H9 (cell line): ENCODE measurements at regions not wholly inside any gene's neighbourhood (a gene's known extent, or its start where the extent isn't known, plus 50 kb on each side); places are given as distances from the start of the nearest gene placed in this dataset.

Experiments used
- DNase-seq: peaks from one replicate; pipeline ENCODE4 v3.0.0-alpha.2; 2017
- H2AFZ ChIP-seq: one replicate; pipeline ENCODE4 v1.6.1; 2013; ENCODE audit warnings: mild to moderate bottlenecking, low read length, control low read depth, moderate library complexity
- H2AK5ac ChIP-seq: 2 replicates; pipeline ENCODE4 v1.6.1; 2013; ENCODE audit warnings: low read length, control low read depth, mixed read lengths; ENCODE audit not compliant: insufficient read length
- H2BK120ac ChIP-seq: one replicate; pipeline ENCODE4 v1.6.1; 2013; ENCODE audit warnings: low read depth, mild to moderate bottlenecking, low read length, control low read depth, inconsistent platforms; ENCODE audit not compliant: poor library complexity, severe bottlenecking
- H2BK12ac ChIP-seq: 2 replicates; pipeline ENCODE4 v1.6.1; 2013; ENCODE audit warnings: low read length, control low read depth, mixed read lengths, low read depth; ENCODE audit not compliant: insufficient read length
- H2BK15ac ChIP-seq: 2 replicates; pipeline ENCODE4 v1.6.1; 2013; ENCODE audit warnings: low read depth, low read length, control low read depth
- H2BK20ac ChIP-seq: one replicate; pipeline ENCODE4 v1.6.1; 2013; ENCODE audit warnings: low read depth, mild to moderate bottlenecking, low read length, control low read depth, inconsistent platforms; ENCODE audit not compliant: poor library complexity, severe bottlenecking
- H2BK5ac ChIP-seq: 2 replicates; pipeline ENCODE4 v1.6.1; 2013; ENCODE audit warnings: low read length, control low read depth, mixed read lengths; ENCODE audit not compliant: insufficient read length
- H3K14ac ChIP-seq: 2 replicates; pipeline ENCODE4 v1.6.1; 2013; ENCODE audit warnings: low read length, control low read depth; ENCODE audit not compliant: insufficient read depth
- H3K18ac ChIP-seq: 2 replicates; pipeline ENCODE4 v1.6.1; 2013; ENCODE audit warnings: low read depth, mild to moderate bottlenecking, mixed read lengths, low read length, control low read depth; ENCODE audit not compliant: insufficient read length
- H3K23ac ChIP-seq: 2 replicates; pipeline ENCODE4 v1.6.1; 2013; ENCODE audit warnings: low read length, control low read depth, mixed read lengths, low read depth; ENCODE audit not compliant: insufficient read length
- H3K23me2 ChIP-seq: 2 replicates; pipeline ENCODE4 v1.6.1; 2013; ENCODE audit warnings: low read depth, mild to moderate bottlenecking, mixed read lengths, low read length, control low read depth; ENCODE audit not compliant: insufficient read length, poor library complexity, severe bottlenecking
- H3K27ac ChIP-seq: 2 replicates; pipeline ENCODE4 v1.5.1; 2013; ENCODE audit warnings: low read length, control low read depth, mixed read lengths, low read depth; ENCODE audit not compliant: insufficient read length
- H3K27me3 ChIP-seq: 2 replicates; pipeline ENCODE4 v1.6.1; 2013; ENCODE audit warnings: low read length, control low read depth, inconsistent platforms; ENCODE audit not compliant: insufficient read depth
- H3K4ac ChIP-seq: 2 replicates; pipeline ENCODE4 v1.6.1; 2013; ENCODE audit warnings: low read depth, mild to moderate bottlenecking, control low read depth, inconsistent platforms, low read length, moderate library complexity
- H3K4me1 ChIP-seq: 2 replicates; pipeline ENCODE4 v1.6.1; 2013; ENCODE audit warnings: low read length, control low read depth, inconsistent platforms; ENCODE audit not compliant: insufficient read depth
- H3K4me2 ChIP-seq: 2 replicates; pipeline ENCODE4 v1.6.1; 2013; ENCODE audit warnings: low read length, control low read depth, mixed read lengths; ENCODE audit not compliant: insufficient read length, insufficient read depth
- H3K56ac ChIP-seq: 2 replicates; pipeline ENCODE4 v1.6.1; 2013; ENCODE audit warnings: low read depth, mild to moderate bottlenecking, mixed read lengths, low read length, control low read depth; ENCODE audit not compliant: insufficient read length
- H3K79me1 ChIP-seq: 2 replicates; pipeline ENCODE4 v1.6.1; 2013; ENCODE audit warnings: low read depth, mild to moderate bottlenecking, moderate library complexity, low read length, control low read depth, inconsistent platforms; ENCODE audit not compliant: insufficient read depth, poor library complexity, severe bottlenecking
- H3K79me2 ChIP-seq: 2 replicates; pipeline ENCODE4 v1.6.1; 2013; ENCODE audit warnings: low read length, control low read depth, inconsistent platforms; ENCODE audit not compliant: insufficient read depth
- H3K9ac ChIP-seq: 2 replicates; pipeline ENCODE4 v1.6.1; 2013; ENCODE audit warnings: low read length, control low read depth, mixed read lengths; ENCODE audit not compliant: insufficient read length; ENCODE audit errors: extremely low read depth
- H3K9me3 ChIP-seq: one replicate; pipeline ENCODE4 v1.6.1; 2013; ENCODE audit warnings: low read depth, low read length, inconsistent platforms; ENCODE audit not compliant: control insufficient read depth
- H3T11ph ChIP-seq: one replicate; pipeline ENCODE4 v1.6.1; 2013; ENCODE audit warnings: mild to moderate bottlenecking, low read length, control low read depth, inconsistent platforms
- H4K20me1 ChIP-seq: one replicate; pipeline ENCODE4 v1.6.1; 2013; ENCODE audit not compliant: control insufficient read depth, insufficient read length, insufficient read depth
- H4K5ac ChIP-seq: 2 replicates; pipeline ENCODE4 v1.6.1; 2013; ENCODE audit warnings: low read depth, mild to moderate bottlenecking, mixed read lengths, low read length, control low read depth; ENCODE audit not compliant: insufficient read length
- H4K8ac ChIP-seq: replicated peaks from 2 replicates; pipeline ENCODE4 v1.6.1; 2013; ENCODE audit warnings: low read length, control low read depth, mixed read lengths, low read depth; ENCODE audit not compliant: insufficient read length
- H4K91ac ChIP-seq: 2 replicates; pipeline ENCODE4 v1.6.1; 2013; ENCODE audit warnings: low read depth, mild to moderate bottlenecking, moderate library complexity, mixed read lengths, low read length, control low read depth; ENCODE audit not compliant: insufficient read length
- H3K27ac Mint-ChIP-seq, 3 experiments: 2 replicates in 2 of 3; 3 replicates in 1 of 3; pipeline ENCODE4 v1.8.0; 2020 to 2021; ENCODE audit warnings: mixed read lengths in 3 of 3, mild to moderate bottlenecking in 1 of 3, moderate library complexity in 1 of 3
- H3K27me3 Mint-ChIP-seq: 2 replicates; pipeline ENCODE4 v1.8.0; 2021; ENCODE audit warnings: low read depth, mild to moderate bottlenecking, moderate library complexity, mixed read lengths
- H3K36me3 Mint-ChIP-seq, 3 experiments: 2 replicates in 2 of 3; 3 replicates in 1 of 3; pipeline ENCODE4 v1.8.0; 2020 to 2021; ENCODE audit warnings: low read depth in 3 of 3, mixed read lengths in 3 of 3; ENCODE audit not compliant: insufficient read depth in 1 of 3
- H3K4me1 Mint-ChIP-seq, 2 experiments: 2 replicates each; pipeline ENCODE4 v1.8.0; 2020; ENCODE audit warnings: mixed read lengths in 2 of 2
- H3K4me3 Mint-ChIP-seq, 2 experiments: 2 replicates in 1 of 2; 3 replicates in 1 of 2; pipeline ENCODE4 v1.8.0; 2020 to 2021; ENCODE audit warnings: mild to moderate bottlenecking in 2 of 2, mixed read lengths in 2 of 2, moderate library complexity in 1 of 2
- H3K9me3 Mint-ChIP-seq, 2 experiments: 2 replicates in 1 of 2; 3 replicates in 1 of 2; pipeline ENCODE4 v1.8.0; 2020; ENCODE audit warnings: mild to moderate bottlenecking in 2 of 2, mixed read lengths in 2 of 2, moderate library complexity in 1 of 2
- WGBS: extraction: QIAGEN DNeasy Blood & Tissue Kit; methylation state at CpG from one replicate; pipeline ENCODE4 v1.1.7; 2013; ENCODE audit warnings: missing lambda C conversion rate, low lambda C conversion rate, mixed read lengths; ENCODE audit not compliant: insufficient read length; ENCODE audit errors: extremely low coverage; 5-methylcytosine and 5-hydroxymethylcytosine counted together
- TF ChIP-seq, protein P1 (sequence below): fragments of 200-600 bp; sonication (generic); conservative IDR thresholded peaks from 3 replicates; pipeline ENCODE4 v1.8.0; 2021; ENCODE audit warnings: antibody characterized with exemption, mild to moderate bottlenecking

DNA sequence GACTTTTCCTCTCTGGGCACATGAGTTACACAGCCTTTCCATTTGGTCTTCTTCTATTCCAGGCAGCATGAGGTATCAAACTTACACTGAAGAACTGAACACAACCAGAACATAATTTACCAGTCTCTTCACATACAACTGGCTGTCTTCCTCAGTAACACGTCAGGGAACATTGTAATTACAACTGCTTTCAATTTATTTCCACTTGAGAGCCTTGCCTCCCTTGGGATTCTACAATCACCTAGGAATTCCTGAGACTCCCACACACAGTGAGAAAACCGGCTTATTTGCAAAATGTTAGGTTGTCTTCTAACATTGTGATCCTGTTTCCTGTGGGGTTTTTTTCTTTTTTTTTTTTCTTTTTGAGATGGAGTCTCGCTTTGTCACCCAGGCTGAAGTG, 149.9 kb downstream of the TMX3 start:
- H3K27me3 ChIP-seq = no peaks in the 10 kb centered on the region
- H3K56ac ChIP-seq = no peak overlapping the region
- H4K91ac ChIP-seq = no peak overlapping the region
- H3K23me2 ChIP-seq = no peaks in the 10 kb centered on the region
- Mint-ChIP-seq H3K27me3 (no peaks in the 10 kb centered on the region), H3K9me3 (no peaks in the 10 kb centered on the region), H3K4me1 (peaks cover 35 to 36% of the 10 kb centered on the region in 2 experiments), H3K36me3 (peaks cover 0 to 4% (median 0%) of the 10 kb centered on the region in 3 experiments; a peak in 1 of 7 replicates), H3K4me3 (no peak overlapping the region), H3K27ac (peak overlapping the region in 2 of 3 experiments; percentile 5 to 46; a peak in 3 of 7 replicates)
- H3K23ac ChIP-seq = no peak overlapping the region
- no peaks in the 10 kb centered on the region for H3K79me1 ChIP-seq
- no peak overlapping the region for H3K4me2 ChIP-seq
- H4K20me1 ChIP-seq = no peaks in the 10 kb centered on the region
- H3K9ac ChIP-seq = no peak overlapping the region
- no peak overlapping the region for H4K5ac ChIP-seq
- WGBS = no CpG with 5 or more reads among the region's 3 CpGs
- no peaks in the 10 kb centered on the region for H3K9me3 ChIP-seq
- no peak overlapping the region for H2BK120ac ChIP-seq
- H4K8ac ChIP-seq = no peak overlapping the region
- no peak for DNase-seq
- H2BK5ac ChIP-seq = no peak overlapping the region
- H3K18ac ChIP-seq = no peak overlapping the region
- no peak overlapping the region for H3K27ac ChIP-seq
- no peak overlapping the region for H3K4ac ChIP-seq
- no peak overlapping the region for H2BK12ac ChIP-seq
- no peak overlapping the region for H2BK15ac ChIP-seq
- H3K14ac ChIP-seq = no peak overlapping the region
- no peak overlapping the region for H3T11ph ChIP-seq
- H2BK20ac ChIP-seq = no peak overlapping the region
- H3K79me2 ChIP-seq = no peaks in the 10 kb centered on the region
- no peak overlapping the region for H2AK5ac ChIP-seq
- TF ChIP-seq, protein P1, sequence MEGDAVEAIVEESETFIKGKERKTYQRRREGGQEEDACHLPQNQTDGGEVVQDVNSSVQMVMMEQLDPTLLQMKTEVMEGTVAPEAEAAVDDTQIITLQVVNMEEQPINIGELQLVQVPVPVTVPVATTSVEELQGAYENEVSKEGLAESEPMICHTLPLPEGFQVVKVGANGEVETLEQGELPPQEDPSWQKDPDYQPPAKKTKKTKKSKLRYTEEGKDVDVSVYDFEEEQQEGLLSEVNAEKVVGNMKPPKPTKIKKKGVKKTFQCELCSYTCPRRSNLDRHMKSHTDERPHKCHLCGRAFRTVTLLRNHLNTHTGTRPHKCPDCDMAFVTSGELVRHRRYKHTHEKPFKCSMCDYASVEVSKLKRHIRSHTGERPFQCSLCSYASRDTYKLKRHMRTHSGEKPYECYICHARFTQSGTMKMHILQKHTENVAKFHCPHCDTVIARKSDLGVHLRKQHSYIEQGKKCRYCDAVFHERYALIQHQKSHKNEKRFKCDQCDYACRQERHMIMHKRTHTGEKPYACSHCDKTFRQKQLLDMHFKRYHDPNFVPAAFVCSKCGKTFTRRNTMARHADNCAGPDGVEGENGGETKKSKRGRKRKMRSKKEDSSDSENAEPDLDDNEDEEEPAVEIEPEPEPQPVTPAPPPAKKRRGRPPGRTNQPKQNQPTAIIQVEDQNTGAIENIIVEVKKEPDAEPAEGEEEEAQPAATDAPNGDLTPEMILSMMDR = no peak
- H2AFZ ChIP-seq = no peak overlapping the region
- H3K4me1 ChIP-seq = peaks cover 11% of the 10 kb centered on the region
